ENCODE measurements at regions not wholly inside any gene's neighbourhood (a gene's known extent, or its start where the extent isn't known, plus 50 kb on each side); places are given as distances from the start of the nearest gene placed in this dataset.

- no peak for DNase-seq (ENCODE audit: low spot score, unreplicated experiment)
- no peak overlapping the region for H3K27ac Mint-ChIP-seq
- no peak overlapping the region for H3K4me3 Mint-ChIP-seq (ENCODE audit: low read depth)
- peaks cover 4% of the 10 kb centered on the region for H3K27me3 Mint-ChIP-seq
- H3K4me1 Mint-ChIP-seq (ENCODE audit: low read depth) = no peaks in the 10 kb centered on the region
- H3K9me3 Mint-ChIP-seq (ENCODE audit: low read depth) = no peaks in the 10 kb centered on the region
- TF ChIP-seq CTCF (IDR thresholded peaks at IDR 0.05; ENCODE audit: unreplicated experiment) = no peak
- no peaks in the 10 kb centered on the region for H3K36me3 Mint-ChIP-seq (ENCODE audit: insufficient read depth)
These were observed 162.9 kb upstream of the CMC1 start for GRCh38 chr3:28078536-28078935.

- no peak overlapping the region for H3K27ac Mint-ChIP-seq
- no peaks in the 10 kb centered on the region for H3K4me1 Mint-ChIP-seq (ENCODE audit: low read depth)
- no peaks in the 10 kb centered on the region for H3K9me3 Mint-ChIP-seq (ENCODE audit: low read depth)
- H3K4me3 Mint-ChIP-seq (ENCODE audit: low read depth) = no peak overlapping the region
- TF ChIP-seq CTCF (IDR thresholded peaks at IDR 0.05; ENCODE audit: unreplicated experiment) = no peak
- no peaks in the 10 kb centered on the region for H3K36me3 Mint-ChIP-seq (ENCODE audit: insufficient read depth)
- H3K27me3 Mint-ChIP-seq = peaks cover 4% of the 10 kb centered on the region
- no peak for DNase-seq (ENCODE audit: low spot score, unreplicated experiment)
These were observed 160.7 kb upstream of the CMC1 start for GRCh38 chr3:28080716-28081115.

- Mint-ChIP-seq H3K36me3 (ENCODE audit: insufficient read depth) (no peaks in the 10 kb centered on the region), H3K27ac (no peak overlapping the region), H3K9me3 (ENCODE audit: low read depth) (no peaks in the 10 kb centered on the region), H3K4me3 (ENCODE audit: low read depth) (no peak overlapping the region), H3K4me1 (ENCODE audit: low read depth) (no peaks in the 10 kb centered on the region), H3K27me3 (peaks cover 4% of the 10 kb centered on the region)
- TF ChIP-seq CTCF (IDR thresholded peaks at IDR 0.05; ENCODE audit: unreplicated experiment) = no peak
- DNase-seq (ENCODE audit: low spot score, unreplicated experiment) = no peak
These were observed 159.9 kb upstream of the CMC1 start for GRCh38 chr3:28081533-28081947.

GRCh38 chr3:28087591-28087990, 153.8 kb upstream of the CMC1 start:
- Mint-ChIP-seq H3K4me1 (ENCODE audit: low read depth) (no peaks in the 10 kb centered on the region), H3K4me3 (ENCODE audit: low read depth) (no peak overlapping the region), H3K36me3 (ENCODE audit: insufficient read depth) (no peaks in the 10 kb centered on the region), H3K27me3 (no peaks in the 10 kb centered on the region), H3K27ac (no peak overlapping the region), H3K9me3 (ENCODE audit: low read depth) (peaks cover under 1% of the 10 kb centered on the region)
- no peak for DNase-seq (ENCODE audit: low spot score, unreplicated experiment)
- no peak for TF ChIP-seq CTCF (IDR thresholded peaks at IDR 0.05; ENCODE audit: unreplicated experiment)

GRCh38 chr3:28088811-28089526, 152.4 kb upstream of the CMC1 start:
- no peak overlapping the region for H3K4me3 Mint-ChIP-seq (ENCODE audit: low read depth)
- no peaks in the 10 kb centered on the region for H3K4me1 Mint-ChIP-seq (ENCODE audit: low read depth)
- DNase-seq (ENCODE audit: low spot score, unreplicated experiment) = no peak
- TF ChIP-seq CTCF (IDR thresholded peaks at IDR 0.05; ENCODE audit: unreplicated experiment) = no peak
- H3K9me3 Mint-ChIP-seq (ENCODE audit: low read depth) = peaks cover 12% of the 10 kb centered on the region
- H3K27me3 Mint-ChIP-seq = no peaks in the 10 kb centered on the region
- no peaks in the 10 kb centered on the region for H3K36me3 Mint-ChIP-seq (ENCODE audit: insufficient read depth)
- H3K27ac Mint-ChIP-seq = no peak overlapping the region

Measured in progenitor cell of endocrine pancreas (in vitro differentiated cells).